NCI-H446 (cell line): ENCODE measurements at regions not wholly inside any gene's neighbourhood (a gene's known extent, or its start where the extent isn't known, plus 50 kb on each side); places are given as distances from the start of the nearest gene placed in this dataset.
A peak's percentile ranks its signal among the peaks of the same experiment; 100 is the strongest.
"Not testable (repeated sequence)": the region's sequence is repeated elsewhere in the genome, so short reads cannot be mapped to it uniquely, and the experiment has no call there.

ENCODE experiments used
- DNase-seq, 2 experiments: peaks; one replicate each; lab custom pipeline; 2025; lab: John Stamatoyannopoulos, UW

DNA sequence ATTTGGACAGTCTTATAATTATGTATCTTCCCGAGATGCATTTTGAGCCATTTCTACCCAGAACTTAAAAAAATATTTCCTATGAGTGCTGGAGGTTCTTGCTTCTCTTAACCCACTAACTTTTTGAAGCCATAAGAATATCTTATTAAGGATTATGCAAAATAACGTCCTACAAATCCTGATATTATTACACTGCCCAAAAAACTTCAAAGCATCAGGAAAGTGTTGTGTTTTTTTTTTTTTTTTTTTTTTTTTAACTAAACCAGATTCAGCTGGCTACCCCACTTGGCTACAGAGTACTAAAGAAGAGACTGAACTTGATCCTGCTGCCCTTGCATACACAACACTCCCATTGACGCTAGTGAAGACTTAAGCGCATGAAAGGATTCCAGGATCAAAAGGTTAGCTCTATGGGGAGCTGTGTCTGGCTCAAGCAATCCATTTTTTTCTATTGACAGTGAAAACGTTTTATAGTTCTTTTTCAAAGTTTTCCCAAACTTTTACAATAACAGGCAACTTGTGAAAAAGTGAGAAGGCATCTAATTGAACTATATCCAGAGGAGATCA, 141.4 kb downstream of the KCNRG start:
- DNase-seq, result no peak

DNA sequence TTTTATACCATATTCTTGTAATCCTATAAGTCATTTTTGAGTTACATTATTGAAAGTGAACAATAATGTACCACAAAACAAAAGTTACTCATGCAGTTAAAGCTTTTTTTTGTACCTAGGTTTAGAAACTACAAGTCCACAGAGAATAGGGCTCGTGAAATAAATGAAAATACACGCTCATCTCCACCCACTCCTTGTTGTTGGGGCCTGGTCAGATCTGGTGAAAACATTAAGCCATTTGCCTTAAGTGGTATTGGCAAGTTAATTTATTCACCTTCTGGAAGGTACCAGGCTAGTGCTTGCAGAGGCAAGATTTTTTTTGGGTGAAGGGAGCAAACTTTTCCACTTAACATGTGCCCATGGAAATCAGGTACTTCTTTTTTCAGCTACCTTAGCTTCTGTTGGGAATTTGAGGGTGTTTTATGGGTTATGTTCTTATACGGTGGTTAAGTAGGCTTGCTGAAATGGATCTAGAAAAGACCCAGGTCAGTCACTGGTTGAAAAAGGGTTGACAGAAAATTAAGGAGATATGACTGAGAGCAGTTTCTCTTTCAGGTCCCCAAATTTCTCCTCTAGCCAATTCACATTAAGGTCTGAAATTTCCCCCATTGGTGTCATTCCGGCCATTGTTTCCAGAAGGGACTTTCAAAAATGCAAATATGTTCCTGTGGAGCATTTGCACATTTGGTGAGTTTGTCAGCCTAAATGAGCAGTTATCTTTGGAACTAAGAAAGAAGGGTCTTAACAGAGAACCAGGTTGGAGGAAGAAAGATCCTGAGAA, 143.3 kb downstream of the KCNRG start:
- DNase-seq, result no peak

DNA sequence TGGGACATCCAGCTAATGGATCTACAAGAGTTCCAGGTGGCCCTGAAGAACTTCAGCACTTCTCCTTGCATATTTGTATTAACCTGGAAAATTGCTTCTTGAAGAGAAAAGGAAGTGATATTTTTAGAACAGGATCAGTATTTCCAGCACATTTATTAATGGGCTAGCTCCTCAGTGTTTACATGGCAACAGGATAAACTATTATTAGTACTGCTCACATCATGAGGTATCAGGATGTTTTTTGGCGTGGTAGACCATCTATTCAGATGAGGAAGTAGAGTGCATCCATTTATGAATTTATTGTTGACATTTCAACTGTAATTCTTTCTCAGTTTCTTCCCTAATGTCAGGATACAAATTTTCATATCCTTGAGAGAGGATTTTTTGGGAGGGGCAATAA, 144.4 kb downstream of the KCNRG start:
- no peak for DNase-seq

DNA sequence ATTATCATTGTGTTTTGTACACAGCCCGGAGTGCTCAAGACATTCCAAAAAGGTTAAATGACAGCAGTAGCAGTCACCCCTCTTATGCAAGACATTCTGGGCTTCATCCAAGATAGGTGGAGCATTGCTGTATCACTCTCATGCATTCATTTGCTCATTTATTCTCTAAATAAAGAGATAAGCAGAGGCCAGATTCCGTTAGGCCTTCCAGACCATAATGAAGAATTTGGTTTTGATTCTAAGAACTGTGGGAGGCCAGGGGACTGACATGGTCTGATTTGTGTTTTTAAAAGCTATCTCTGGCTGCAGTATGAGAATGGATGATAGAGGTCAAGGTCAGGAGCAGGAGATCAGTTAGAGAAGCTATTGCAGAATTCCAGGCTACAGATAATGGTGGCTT, 145.8 kb downstream of the KCNRG start:
- no peak for DNase-seq

DNA sequence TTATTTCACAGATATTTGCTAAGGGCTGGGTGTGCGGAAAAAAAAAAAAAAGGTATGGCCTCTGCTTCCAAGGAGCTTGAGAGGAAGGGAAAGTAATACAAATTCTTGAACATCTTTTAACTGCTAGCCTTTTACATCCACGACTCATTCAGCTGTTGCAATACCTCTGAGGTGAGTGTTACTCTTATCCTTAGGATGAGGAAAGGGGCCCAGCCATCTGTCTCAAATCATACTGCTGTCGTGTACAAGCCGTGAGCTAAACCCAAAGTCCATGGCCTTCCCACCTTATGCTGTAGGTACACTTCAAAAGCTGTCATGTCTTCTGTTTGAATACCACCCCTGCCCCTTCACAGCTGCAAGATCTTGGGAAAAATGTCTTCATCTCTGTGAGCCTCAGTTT, 146.8 kb downstream of the KCNRG start:
- DNase-seq, result no peak

DNA sequence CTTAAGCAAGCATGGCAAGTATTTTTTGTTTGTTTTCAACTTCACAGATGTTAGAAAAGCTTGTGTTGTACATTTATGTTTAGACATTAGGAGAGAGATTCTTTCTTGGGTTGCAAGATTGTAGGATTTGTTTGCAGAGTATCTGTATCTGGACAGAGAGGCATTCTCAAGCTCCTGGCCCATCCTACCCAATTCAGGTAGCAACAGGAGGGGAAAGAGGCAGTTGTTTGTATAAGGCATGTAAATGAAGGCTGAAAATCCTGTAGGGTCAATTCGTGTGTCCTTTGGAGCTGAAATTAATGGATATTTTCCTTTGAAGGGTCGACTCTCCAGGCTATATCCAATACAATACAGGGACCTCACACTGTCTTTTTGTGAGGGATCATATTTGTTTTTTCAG, 147.3 kb downstream of the KCNRG start:
- no peak for DNase-seq

DNA sequence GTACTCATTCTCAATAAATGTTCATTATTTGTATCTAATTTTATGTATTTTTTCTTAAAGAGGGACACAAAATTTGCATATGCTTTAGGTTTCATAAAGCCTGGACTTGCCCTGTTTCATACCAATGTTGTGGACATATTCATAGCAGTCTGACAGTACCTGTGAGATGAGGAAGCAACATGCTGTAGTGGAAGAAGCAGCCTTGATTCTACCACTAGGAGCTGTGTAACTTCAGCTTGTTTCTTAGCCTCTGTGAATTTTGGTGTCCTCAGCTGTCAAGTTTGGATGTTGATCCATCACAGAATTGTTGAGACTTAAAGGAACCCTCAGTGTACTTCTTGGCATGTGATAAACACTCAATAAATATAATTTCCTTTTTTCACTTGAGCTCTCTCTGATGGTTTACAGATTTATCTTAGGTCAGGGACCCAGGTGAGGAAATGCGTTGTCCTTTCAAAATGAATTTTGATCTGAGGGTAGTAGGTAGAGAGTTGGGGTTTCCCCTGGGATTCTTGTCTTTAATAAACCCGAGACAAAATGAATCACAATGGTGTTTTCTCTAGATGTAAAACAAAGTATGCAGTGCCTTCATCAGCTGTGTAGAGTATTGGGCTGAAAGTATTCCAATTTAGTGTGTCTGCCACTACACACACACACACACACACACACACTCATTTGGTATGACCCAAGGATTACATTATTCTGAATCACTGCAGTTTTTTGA, 152.1 kb downstream of the KCNRG start:
- no peak for DNase-seq

DNA sequence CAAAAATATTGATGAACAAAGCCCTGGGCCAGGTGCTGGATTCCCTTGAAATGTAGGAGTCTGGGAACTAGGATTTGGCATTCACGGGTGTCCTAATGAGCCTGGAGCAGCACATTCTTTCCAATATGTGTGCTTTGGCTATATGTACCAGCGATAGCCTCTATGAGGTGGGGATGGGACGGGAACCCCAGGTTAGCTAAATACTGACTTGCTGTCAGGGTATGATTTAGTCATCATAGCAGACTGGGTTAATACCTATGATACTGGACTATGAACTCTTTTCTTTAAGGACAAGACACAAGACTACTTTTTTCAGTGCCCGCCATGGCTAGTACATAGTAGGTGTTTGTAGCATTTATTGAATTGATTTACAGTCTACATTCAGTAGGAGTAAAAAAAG, 152.7 kb downstream of the KCNRG start:
- DNase-seq, result no peak

DNA sequence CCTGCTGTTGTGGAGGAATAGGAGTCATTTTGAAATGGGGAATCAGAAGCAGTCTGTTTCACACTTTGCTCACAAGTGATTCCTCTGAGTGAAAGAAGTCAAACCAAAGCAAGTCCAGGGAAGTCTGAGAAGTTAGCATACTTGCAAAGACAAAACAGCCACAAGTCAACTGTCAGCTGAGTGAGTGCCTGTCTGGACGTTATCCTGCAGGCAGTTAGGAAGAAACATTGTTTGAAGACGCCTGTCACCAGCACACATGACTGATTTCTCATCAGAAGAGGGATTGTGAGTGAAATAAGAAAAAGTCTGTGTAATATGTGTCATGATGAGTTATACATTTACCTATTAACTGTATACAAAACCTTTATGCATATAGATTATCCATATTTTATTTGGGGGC, 153.5 kb downstream of the KCNRG start:
- DNase-seq, result no peak

DNA sequence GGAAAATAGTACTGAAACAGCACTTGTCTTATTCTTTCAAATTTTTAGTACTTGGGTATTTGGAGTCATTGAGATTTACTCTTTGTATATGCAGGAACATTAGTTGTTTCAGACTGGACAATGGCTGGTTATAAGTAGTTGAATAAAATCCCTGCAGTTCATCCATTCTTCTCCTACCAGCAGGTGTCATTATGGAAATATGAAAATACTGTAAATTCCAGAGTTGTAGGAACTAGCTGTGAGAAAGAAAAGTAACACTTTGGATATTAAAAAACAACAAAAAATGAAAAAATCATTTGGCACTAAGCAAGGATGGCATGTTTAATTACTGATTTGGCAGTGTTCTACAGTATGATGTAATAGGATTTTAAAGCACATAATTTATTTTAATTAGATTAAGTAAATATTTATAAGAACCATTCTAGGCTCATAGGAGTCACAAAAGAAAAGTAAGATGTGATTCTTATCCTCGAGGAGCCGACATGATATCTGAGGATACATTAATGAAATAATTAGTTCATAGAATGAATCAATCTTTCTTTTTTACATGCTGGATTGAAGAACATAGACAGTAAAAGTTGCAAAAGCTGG, 155.3 kb downstream of the KCNRG start:
- DNase-seq, result peak in 1 of 2 experiments; percentile 10

DNA sequence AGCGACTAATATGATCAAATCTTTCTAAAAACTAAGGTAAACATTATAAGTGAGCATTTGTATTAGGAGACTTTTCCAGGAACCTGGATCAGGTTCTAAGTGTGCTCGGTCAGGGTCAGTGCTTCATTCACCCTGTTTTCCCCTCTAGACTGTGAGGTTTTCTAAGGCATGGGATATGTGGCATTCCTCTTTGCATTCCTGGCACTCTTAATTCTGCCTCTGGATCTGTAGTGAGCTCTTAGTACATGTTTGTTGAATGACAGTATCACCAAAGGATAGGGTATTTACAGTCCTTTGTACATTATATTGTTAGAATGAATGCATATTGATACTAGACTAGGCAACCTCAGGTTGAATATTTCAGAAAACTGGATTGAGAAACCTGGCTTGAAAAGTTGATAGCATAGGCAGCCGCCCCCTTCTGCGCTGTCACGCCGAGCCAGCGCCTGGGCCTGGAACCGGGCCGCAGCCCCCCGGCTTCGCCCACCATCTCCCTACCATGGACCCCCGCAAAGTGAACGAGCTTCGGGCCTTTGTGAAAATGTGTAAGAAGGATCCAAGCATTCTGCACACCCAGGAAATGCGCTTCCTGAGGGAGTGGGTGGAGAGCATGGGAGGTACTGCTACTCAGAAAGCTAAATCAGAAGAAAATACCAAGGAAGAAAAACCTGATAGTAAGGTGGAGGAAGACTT, 156.5 kb downstream of the KCNRG start:
- DNase-seq, result no peak

DNA sequence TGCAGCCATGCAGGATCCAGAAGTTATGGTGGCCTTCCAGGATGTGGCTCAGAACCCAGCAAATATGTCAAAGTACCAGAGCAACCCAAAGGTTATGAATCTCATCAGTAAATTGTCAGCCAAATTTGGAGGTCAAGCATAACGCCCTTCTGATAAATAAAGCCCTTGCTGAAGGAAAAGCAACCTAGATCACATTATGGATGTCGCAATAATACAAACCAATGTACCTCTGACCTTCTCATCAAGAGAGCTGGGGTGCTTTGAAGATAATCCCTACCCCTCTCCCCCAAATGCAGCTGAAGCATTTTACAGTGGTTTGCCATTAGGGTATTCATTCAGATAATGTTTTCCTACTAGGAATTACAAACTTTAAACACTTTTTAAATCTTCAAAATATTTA, 157.8 kb downstream of the KCNRG start:
- DNase-seq, result not testable (repeated sequence)

DNA sequence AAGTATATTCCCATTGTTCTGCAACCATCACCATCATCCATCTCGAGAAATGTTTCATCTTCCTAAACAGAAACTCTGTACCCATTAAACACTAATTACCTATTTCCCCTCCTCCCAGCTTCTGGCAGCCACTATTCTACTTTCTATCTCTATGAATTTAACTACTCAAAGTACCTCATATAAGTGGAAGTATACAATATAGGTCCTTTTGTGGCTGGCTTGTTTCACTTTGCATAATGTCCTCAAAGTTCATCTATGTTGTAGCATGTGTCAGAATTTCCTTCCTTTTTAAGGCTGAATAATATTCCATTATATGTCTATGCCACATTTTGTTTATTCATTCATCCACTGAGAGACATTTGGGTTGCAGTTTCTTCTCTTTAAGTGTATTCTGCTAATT, 159.4 kb downstream of the KCNRG start:
- no peak for DNase-seq

DNA sequence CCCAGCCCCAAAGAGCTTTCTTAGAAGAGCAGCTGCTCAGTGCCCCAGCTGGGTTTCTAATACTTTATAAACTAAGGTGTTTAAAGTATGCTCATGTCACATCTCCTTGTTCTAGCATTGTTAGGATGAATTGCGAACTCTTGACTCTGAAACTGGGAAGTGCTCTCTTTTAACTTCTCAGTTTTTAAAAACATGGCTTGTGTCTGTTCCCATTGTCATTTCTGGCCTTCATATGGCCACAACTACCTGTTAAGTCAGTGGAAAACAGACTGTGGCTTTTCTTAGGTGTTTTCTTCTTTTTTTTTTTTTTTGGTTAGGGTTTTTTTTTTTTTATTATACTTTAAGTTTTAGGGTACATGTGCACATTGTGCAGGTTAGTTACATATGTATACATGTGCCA, 164.7 kb downstream of the KCNRG start:
- no peak for DNase-seq

DNA sequence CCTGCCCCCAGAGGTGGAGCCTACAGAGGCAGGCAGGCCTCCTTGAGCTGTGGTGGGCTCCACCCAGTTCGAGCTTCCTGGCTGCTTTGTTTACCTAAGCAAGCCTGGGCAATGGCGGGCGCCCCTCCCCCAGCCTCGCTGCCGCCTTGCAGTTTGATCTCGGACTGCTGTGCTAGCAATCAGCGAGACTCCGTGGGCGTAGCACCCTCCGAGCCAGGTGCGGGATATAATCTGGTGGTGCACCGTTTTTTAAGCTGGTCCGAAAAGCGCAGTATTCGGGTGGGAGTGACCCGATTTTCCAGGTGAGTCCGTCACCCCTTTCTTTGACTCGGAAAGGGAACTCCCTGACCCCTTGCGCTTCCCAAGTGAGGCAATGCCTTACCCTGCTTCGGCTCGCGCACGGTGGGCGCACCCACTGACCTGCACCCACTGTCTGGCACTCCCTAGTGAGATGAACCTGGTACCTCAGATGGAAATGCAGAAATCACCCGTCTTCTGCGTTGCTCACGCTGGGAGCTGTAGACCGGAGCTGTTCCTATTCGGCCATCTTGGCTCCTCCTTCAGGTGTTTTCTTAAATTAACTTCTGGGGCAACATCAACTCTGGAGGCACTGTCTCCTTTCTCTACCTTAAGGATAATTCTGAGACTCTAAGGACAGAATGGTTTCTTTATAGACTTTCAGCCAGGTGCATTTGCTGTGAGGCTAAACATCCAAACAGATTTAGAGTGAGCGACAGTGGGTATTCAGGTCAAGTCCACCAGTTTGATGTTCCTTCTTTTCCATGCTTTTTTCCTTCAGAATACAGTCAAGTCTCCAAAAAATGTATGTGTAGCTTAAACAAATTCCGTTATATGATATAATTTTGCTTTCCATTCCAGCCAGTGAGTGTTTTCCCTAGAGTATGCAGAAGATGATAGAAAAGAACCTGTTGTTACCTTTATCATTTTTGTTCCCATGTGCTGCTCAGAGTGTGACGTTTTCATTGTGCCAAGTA, 170.8 kb downstream of the KCNRG start:
- not testable (repeated sequence) for DNase-seq

DNA sequence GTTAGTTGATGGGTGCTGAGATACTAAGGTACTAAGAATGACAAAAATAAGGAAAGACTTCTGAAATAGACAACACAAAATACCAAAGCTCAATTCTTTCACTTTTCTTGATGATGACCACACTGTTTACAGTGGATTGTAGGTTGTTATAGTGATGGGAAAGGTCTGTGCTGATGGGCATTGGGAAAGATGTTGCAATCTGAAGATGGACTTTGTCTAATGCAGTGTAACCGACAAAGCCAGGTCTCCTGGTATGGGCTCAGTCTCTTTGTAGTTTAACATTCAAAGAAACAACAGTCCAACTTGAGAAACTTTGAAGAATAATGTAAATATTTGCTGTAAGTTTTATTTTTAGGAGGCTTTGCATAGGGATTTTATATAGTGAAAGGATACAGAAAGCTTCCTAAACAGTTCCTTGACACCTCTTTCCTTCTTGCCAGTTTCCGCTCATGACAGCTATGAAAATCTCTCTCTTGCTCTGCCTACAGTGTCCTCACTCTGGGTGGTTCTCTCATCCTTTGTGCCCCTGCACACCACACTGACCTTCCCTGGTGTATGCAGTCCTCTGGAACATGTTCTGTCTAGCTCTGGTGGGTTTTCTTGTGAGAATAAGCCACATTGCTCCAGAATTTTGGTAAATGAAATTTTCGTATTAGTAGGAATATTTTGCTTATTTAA, 172.2 kb downstream of the KCNRG start:
- DNase-seq, result no peak

DNA sequence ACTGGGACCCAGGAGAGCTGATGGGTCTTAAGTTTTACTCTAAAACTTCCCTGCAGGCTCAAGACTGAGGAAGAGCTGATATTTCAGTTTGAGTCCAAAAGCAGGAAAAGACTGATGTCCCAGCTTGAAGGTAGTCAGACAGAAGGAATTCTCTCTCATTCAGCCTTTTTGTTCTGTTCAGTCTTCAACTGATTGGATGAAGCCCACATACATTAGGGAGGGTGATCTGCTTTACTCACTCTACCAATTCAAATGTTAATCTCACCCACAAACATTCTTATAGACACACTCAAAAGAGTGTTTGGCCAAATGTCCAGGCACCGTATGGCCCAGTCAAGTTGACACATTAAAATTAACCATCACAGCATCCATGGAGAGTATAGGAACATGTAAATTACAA, 173.5 kb downstream of the KCNRG start:
- no peak for DNase-seq

DNA sequence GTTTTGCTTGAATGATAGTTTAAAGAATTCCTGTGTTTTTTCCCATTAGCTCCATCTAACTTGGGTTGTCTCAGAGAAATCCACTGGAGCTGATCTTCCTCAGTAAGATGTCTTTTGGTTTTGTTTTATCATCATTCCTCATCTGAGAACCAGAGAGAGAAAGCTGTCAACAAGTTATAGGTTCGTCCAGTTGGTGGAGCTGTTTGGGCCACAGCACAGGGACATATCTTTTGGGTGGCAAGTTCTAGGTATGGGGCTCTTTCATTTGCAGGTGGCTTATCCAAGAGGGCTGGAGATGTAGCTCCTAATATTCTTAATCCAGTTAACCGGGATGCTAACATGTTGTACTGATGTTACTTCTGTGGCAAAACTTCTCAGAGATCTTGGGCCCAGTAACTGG, 174.2 kb downstream of the KCNRG start:
- no peak for DNase-seq

DNA sequence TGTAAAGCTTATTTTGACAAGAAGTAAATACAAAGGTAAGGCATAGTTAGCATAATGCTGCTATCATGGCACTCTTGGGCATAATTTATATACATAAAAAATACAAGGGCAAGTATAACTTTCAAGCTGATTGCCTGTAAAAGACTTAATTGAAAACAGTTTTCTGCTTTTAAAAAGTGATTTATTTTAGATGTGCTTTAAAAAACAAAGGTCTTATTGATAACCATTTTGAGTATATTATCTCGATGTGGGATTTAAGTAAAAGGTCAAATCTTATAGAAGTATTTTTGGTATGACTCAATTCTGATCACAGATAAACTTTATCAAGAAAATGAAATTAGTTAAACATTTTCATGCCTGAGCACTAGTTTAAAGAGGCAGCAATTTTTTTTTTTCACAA, 175.8 kb downstream of the KCNRG start:
- no peak for DNase-seq

DNA sequence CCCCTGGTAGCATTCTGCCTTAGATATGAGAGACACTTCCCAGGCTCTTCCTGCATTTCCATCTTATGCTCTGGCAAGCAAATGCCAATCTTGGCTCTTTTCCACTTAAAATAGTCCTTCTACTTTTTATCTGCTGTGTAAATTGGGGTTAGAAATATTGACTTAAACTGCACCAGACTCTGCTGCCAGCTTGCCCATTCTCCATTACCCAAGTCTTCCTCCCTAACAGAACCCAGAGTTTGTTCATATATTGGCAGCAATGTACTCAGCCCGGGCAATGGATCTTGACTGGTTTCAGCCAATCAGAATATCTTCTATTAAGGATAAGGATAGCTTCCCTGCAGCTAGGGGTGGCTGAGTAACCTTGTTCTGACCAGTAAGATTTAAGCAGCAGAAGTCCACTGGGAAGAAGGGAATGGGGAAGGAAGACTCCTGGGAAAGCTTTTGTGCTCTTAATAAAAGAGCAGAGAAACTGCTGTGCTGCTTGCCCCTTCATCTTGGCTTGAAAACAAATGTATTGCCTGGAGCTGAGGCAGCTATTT, 177.1 kb downstream of the KCNRG start:
- no peak for DNase-seq
